Breast epithelium (tissue), 4 donors: ENCODE measurements at regions not wholly inside any gene's neighbourhood (a gene's known extent, or its start where the extent isn't known, plus 50 kb on each side); places are given as distances from the start of the nearest gene placed in this dataset.

ENCODE experiments used
- DNase-seq, 2 donors: peaks; one replicate each; pipeline ENCODE4 v3.0.0-alpha.2; 2019; ENCODE audit warnings: low spot score in 2 of 2
- H3K27ac ChIP-seq, 2 donors: fragments of 200-600 bp; sonication (generic) in 1 of 2; one replicate each; pipeline ENCODE4 v1.5.1; 2016 to 2019; ENCODE audit warnings: mild to moderate bottlenecking in 1 of 2
- H3K27me3 ChIP-seq, 2 donors: fragments of 200-600 bp; sonication (generic) in 1 of 2; one replicate each; pipeline versions ENCODE4 v1.5.1 to v1.6.0; 2017 to 2019; ENCODE audit warnings: control low read depth in 1 of 2, mild to moderate bottlenecking in 1 of 2
- H3K36me3 ChIP-seq: fragments of 200-600 bp; one replicate; pipeline ENCODE4 v1.5.1; 2019
- H3K4me1 ChIP-seq, 2 donors: fragments of 200-600 bp; sonication (generic); one replicate each; pipeline ENCODE4 v1.5.1; 2016 to 2019; ENCODE audit warnings: control low read depth in 1 of 2
- H3K4me3 ChIP-seq, 3 donors: fragments of 200-600 bp; sonication (generic); 1 replicate in 2 of 3; 2 replicates in 1 of 3; pipeline ENCODE4 v1.5.1; 2016 to 2019; ENCODE audit warnings: mild to moderate bottlenecking in 3 of 3, moderate library complexity in 2 of 3
- H3K9me3 ChIP-seq, 2 donors: fragments of 200-600 bp; sonication (generic) in 1 of 2; one replicate each; pipeline ENCODE4 v1.5.1; 2016 to 2019; ENCODE audit warnings: control low read depth in 1 of 2
- POLR2A ChIP-seq: fragments of 450-650 bp; IDR thresholded peaks from one replicate; pipeline ENCODE4 v1.6.1; 2016; ENCODE audit warnings: antibody characterized with exemption, mild to moderate bottlenecking, moderate library complexity
- POLR2AphosphoS5 ChIP-seq, 3 donors: sonication (generic); formaldehyde crosslinking; IDR thresholded peaks; one replicate each; pipeline ENCODE4 v1.6.1; 2017; ENCODE audit warnings: antibody characterized with exemption in 3 of 3
- intact Hi-C: fragments of 100-400 bp; cut with DNase I; formaldehyde crosslinking; loops from one replicate; pipeline ENCODE4 v1.15.1; 2023; ENCODE audit warnings: low total_unique reads
- TF ChIP-seq, protein P1 (sequence below), 3 donors: fragments of 450-650 bp; IDR thresholded peaks; one replicate each; pipeline ENCODE4 v1.5.1; 2016 to 2017; ENCODE audit warnings: antibody characterized with exemption in 3 of 3, mild to moderate bottlenecking in 3 of 3, moderate library complexity in 3 of 3

DNA sequence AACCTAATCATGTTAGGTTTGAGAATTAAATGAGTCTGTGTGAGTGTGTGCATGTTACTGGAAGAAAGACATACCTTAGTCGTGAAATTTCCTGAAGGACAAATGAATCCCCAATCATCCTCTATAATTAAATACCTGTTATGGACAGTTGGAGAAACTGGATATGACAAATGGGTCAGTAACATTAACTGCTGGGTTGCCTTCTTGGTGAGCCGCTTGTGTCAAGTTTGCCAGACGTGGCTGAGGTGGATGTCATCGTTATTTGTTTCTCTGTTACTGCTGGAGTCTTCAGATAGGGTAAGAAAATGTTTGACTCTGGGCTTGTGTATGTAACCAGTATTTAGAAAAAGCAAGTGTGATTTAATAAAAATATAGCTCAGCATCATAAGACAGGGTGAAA is 131.6 kb downstream of the CAND1 start:
- Histone ChIP-seq H3K36me3 (no peaks in the 10 kb centered on the region), H3K27ac (no peak overlapping the region), H3K27me3 (no peaks in the 10 kb centered on the region), H3K9me3 (no peaks in the 10 kb centered on the region), H3K4me3 (no peak overlapping the region), H3K4me1 (no peaks in the 10 kb centered on the region)
- TF ChIP-seq POLR2AphosphoS5 (IDR thresholded peaks at IDR 0.05): no peak
- TF ChIP-seq, protein P1, sequence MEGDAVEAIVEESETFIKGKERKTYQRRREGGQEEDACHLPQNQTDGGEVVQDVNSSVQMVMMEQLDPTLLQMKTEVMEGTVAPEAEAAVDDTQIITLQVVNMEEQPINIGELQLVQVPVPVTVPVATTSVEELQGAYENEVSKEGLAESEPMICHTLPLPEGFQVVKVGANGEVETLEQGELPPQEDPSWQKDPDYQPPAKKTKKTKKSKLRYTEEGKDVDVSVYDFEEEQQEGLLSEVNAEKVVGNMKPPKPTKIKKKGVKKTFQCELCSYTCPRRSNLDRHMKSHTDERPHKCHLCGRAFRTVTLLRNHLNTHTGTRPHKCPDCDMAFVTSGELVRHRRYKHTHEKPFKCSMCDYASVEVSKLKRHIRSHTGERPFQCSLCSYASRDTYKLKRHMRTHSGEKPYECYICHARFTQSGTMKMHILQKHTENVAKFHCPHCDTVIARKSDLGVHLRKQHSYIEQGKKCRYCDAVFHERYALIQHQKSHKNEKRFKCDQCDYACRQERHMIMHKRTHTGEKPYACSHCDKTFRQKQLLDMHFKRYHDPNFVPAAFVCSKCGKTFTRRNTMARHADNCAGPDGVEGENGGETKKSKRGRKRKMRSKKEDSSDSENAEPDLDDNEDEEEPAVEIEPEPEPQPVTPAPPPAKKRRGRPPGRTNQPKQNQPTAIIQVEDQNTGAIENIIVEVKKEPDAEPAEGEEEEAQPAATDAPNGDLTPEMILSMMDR (IDR thresholded peaks at IDR 0.05): no peak
- intact Hi-C loops: no loop called here
- DNase-seq: no peak

DNA sequence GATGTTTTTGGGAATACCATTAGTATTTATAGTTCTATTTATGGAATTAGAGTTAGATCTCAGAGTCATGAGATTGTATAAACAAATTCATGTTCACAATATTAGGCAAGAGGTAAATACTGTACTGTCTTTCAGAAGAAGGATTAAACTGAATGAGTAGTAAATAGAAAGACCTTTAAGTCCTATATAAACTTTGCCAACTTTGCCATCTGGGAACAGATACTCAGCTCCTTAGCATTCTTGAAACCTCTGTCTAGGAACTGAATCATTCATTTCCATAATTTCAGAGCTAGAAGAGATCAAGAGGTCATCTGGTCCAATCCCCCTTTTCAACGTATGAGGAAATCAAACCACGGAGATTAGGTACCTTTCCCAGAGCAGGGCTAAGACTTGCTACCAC is 141.1 kb downstream of the CAND1 start:
- Histone ChIP-seq H3K27me3 (no peaks in the 10 kb centered on the region), H3K9me3 (no peaks in the 10 kb centered on the region), H3K4me1 (no peaks in the 10 kb centered on the region), H3K36me3 (no peaks in the 10 kb centered on the region), H3K27ac (no peak overlapping the region), H3K4me3 (no peak overlapping the region)
- intact Hi-C loops: loop anchor here (5.0 kb wide), 1 partner anchor 117 kb away; no protein-coding TSS in a partner anchor
- DNase-seq: no peak
- no peak for TF ChIP-seq POLR2AphosphoS5 (IDR thresholded peaks at IDR 0.05)
- no peak for TF ChIP-seq POLR2A
- TF ChIP-seq, protein P1 (IDR thresholded peaks at IDR 0.05): no peak

DNA sequence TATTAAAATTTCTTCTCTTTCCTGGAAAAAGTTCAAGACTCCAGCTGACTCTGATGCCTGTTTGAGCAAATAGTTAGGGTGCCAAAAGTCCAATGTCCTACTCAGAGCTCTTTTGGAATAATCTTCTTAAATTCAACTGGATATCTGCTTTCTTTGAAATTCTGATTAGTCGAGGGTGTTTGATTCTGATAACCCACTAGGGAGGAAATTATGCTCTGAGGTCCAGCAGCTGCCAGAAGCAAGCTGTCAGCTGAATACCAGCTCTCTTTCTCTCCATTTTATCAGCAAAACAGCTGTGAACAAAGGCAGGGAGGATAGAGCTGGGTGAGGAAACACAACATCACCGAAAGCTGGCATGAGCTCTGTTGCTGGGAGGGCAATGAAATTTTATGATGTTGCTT is 141.5 kb downstream of the CAND1 start:
- H3K4me3 ChIP-seq: no peak overlapping the region
- H3K27me3 ChIP-seq: no peaks in the 10 kb centered on the region
- no peak for DNase-seq
- H3K27ac ChIP-seq: no peak overlapping the region
- no peak for TF ChIP-seq POLR2AphosphoS5 (IDR thresholded peaks at IDR 0.05)
- TF ChIP-seq, protein P1 (IDR thresholded peaks at IDR 0.05): no peak
- no peak for TF ChIP-seq POLR2A
- H3K36me3 ChIP-seq: no peaks in the 10 kb centered on the region
- intact Hi-C loops: loop anchor here (5.0 kb wide), 1 partner anchor 117 kb away; no protein-coding TSS in a partner anchor
- H3K9me3 ChIP-seq: no peaks in the 10 kb centered on the region
- H3K4me1 ChIP-seq: no peaks in the 10 kb centered on the region

DNA sequence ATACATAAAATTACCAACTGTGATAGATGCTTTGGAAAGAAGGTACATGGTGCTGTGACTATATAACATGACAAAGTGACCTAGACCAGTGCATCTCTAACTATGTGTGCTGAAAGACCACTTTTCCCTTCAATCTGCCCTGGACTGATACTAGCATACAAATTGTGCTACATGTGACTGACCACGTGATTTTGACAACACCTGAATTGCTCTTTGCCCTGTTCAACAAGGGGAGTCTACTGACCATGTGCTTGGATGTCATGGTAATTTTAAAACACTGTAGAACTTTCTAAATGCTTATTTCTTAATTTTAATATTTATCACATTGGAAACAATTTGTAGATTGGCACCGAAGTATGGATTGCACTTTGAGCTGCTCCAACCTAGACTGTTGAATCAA is 142.4 kb downstream of the CAND1 start:
- H3K36me3 ChIP-seq: no peaks in the 10 kb centered on the region
- no peak overlapping the region for H3K27ac ChIP-seq
- no peaks in the 10 kb centered on the region for H3K9me3 ChIP-seq
- intact Hi-C loops: loop anchor here (5.0 kb wide), 1 partner anchor 116 kb away; no protein-coding TSS in a partner anchor
- TF ChIP-seq, protein P1 (IDR thresholded peaks at IDR 0.05): no peak
- TF ChIP-seq POLR2AphosphoS5 (IDR thresholded peaks at IDR 0.05) (no peak), POLR2A (no peak)
- no peaks in the 10 kb centered on the region for H3K4me1 ChIP-seq
- no peak for DNase-seq
- H3K4me3 ChIP-seq: no peak overlapping the region
- no peaks in the 10 kb centered on the region for H3K27me3 ChIP-seq

DNA sequence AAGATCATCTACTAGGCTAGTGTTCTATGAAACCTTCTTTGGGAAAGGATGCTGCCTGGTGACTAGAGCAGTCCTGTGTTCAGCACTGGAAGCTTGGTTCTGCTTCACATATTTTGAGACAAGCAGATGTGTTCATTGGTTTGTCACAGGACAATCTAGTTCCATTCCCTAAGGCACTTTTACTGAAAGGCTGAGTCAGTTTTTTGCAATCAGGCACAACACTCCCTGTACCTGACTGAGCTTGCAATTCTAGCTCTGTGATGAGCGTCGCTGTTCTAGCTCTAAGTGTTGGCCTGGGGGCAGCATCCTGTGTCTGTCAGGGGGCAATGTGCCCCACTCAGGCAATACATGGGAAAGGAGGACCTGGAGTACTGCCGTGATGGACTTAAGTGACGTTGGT is 144.4 kb downstream of the CAND1 start:
- no peak overlapping the region for H3K27ac ChIP-seq
- intact Hi-C loops: loop anchor here (5.0 kb wide), 1 partner anchor 114 kb away; no protein-coding TSS in a partner anchor
- TF ChIP-seq POLR2AphosphoS5 (IDR thresholded peaks at IDR 0.05): no peak
- TF ChIP-seq, protein P1 (IDR thresholded peaks at IDR 0.05): no peak
- DNase-seq: no peak
- no peak overlapping the region for H3K4me3 ChIP-seq
- H3K36me3 ChIP-seq: no peaks in the 10 kb centered on the region
- no peaks in the 10 kb centered on the region for H3K27me3 ChIP-seq
- no peaks in the 10 kb centered on the region for H3K9me3 ChIP-seq
- H3K4me1 ChIP-seq: no peaks in the 10 kb centered on the region
